CD4-positive, alpha-beta memory T cell (primary cell): ENCODE measurements at regions not wholly inside any gene's neighbourhood (a gene's known extent, or its start where the extent isn't known, plus 50 kb on each side); places are given as distances from the start of the nearest gene placed in this dataset.
"Not testable (repeated sequence)": the region's sequence is repeated elsewhere in the genome, so short reads cannot be mapped to it uniquely, and the experiment has no call there.

Source experiments
- CTCF ChIA-PET: fragments of 350-600 bp; sonication (Branson Sonifier 250); formaldehyde crosslinking; loops from one replicate; lab custom pipeline; 2021; ENCODE audit warnings: inconsistent platforms; ENCODE audit not compliant: partially characterized antibody; lab: Charles Lee
- POLR2A ChIA-PET: fragments of 350-600 bp; sonication (Branson Sonifier 250); formaldehyde crosslinking; loops from one replicate; lab custom pipeline; 2021; ENCODE audit not compliant: partially characterized antibody; lab: Charles Lee
- DNase-seq, 5 donors: peaks; one replicate each; pipeline versions ENCODE4 v3.0.0 to v3.0.0-alpha.2; 2020 to 2022; ENCODE audit warnings: mixed read lengths in 1 of 5
- H3K27ac ChIP-seq: one replicate; pipeline ENCODE4 v1.7.0; 2013; ENCODE audit warnings: low read depth, low read length
- H3K27me3 ChIP-seq: 2 replicates; pipeline ENCODE4 v1.7.0; 2013; ENCODE audit warnings: mild to moderate bottlenecking, low read length, moderate library complexity; ENCODE audit not compliant: insufficient read depth
- H3K36me3 ChIP-seq: 2 replicates; pipeline ENCODE4 v1.7.0; 2013; ENCODE audit warnings: mild to moderate bottlenecking, low read length, moderate library complexity; ENCODE audit not compliant: insufficient read depth
- H3K4me1 ChIP-seq: 2 replicates; pipeline ENCODE4 v1.7.0; 2013; ENCODE audit warnings: mild to moderate bottlenecking, low read length, moderate library complexity; ENCODE audit not compliant: insufficient read depth
- H3K4me3 ChIP-seq, 2 donors: one replicate each; pipeline ENCODE4 v1.7.0; 2013; ENCODE audit warnings: low read length in 2 of 2, mild to moderate bottlenecking in 1 of 2
- H3K9me3 ChIP-seq, 2 donors: one replicate each; pipeline ENCODE4 v1.7.0; 2013; ENCODE audit warnings: low read length in 2 of 2, control low read depth in 1 of 2; ENCODE audit not compliant: control insufficient read depth in 1 of 2
- H3K27ac Mint-ChIP-seq, 7 donors: one replicate each; pipeline ENCODE4 v1.8.0; 2020 to 2021; ENCODE audit warnings: mixed read lengths in 7 of 7, mild to moderate bottlenecking in 6 of 7, inconsistent platforms in 3 of 7, moderate library complexity in 3 of 7
- H3K27me3 Mint-ChIP-seq, 2 donors: one replicate each; pipeline ENCODE4 v1.8.0; 2020 to 2021; ENCODE audit warnings: mixed read lengths in 2 of 2
- H3K36me3 Mint-ChIP-seq, 2 donors: one replicate each; pipeline ENCODE4 v1.8.0; 2020 to 2021; ENCODE audit warnings: mixed read lengths in 2 of 2, inconsistent platforms in 1 of 2, mild to moderate bottlenecking in 1 of 2
- H3K4me1 Mint-ChIP-seq, 4 donors: one replicate each; pipeline ENCODE4 v1.8.0; 2020 to 2021; ENCODE audit warnings: mixed read lengths in 4 of 4, mild to moderate bottlenecking in 1 of 4
- H3K4me3 Mint-ChIP-seq, 8 donors: one replicate each; pipeline ENCODE4 v1.8.0; 2020 to 2021; ENCODE audit warnings: mixed read lengths in 8 of 8, mild to moderate bottlenecking in 7 of 8, moderate library complexity in 6 of 8, inconsistent platforms in 3 of 8
- H3K9me3 Mint-ChIP-seq, 8 donors: one replicate each; pipeline ENCODE4 v1.8.0; 2020 to 2021; ENCODE audit warnings: mixed read lengths in 8 of 8, mild to moderate bottlenecking in 5 of 8, inconsistent platforms in 3 of 8, moderate library complexity in 1 of 8
- intact Hi-C: fragments of 100-400 bp; cut with micrococcal nuclease; formaldehyde crosslinking; loops from one replicate; pipeline ENCODE4 v1.15.1; 2023

- DNase-seq, result no peak
- no peaks in the 10 kb centered on the region for H3K36me3 ChIP-seq
- no peak overlapping the region for H3K4me3 Mint-ChIP-seq
- no peak overlapping the region for H3K4me3 ChIP-seq
- no peaks in the 10 kb centered on the region for H3K9me3 ChIP-seq
- ChIA-PET CTCF (interaction anchor here (1.0 kb wide), 1 partner anchor 1423 kb away, joined by 3 read pairs; no protein-coding TSS in a partner anchor), POLR2A (no interaction called here)
- peaks cover 0 to under 1% of the 10 kb centered on the region in 2 donors for H3K27me3 Mint-ChIP-seq
- no peaks in the 10 kb centered on the region for H3K4me1 ChIP-seq
- no peak overlapping the region for H3K27ac ChIP-seq
- H3K9me3 Mint-ChIP-seq, result peaks cover 0 to 21% (median 5%) of the 10 kb centered on the region in 8 donors
- H3K27me3 ChIP-seq, result no peaks in the 10 kb centered on the region
- intact Hi-C loops, result no loop called here
- H3K4me1 Mint-ChIP-seq, result no peaks in the 10 kb centered on the region
- H3K36me3 Mint-ChIP-seq, result no peaks in the 10 kb centered on the region
- no peak overlapping the region for H3K27ac Mint-ChIP-seq
These were observed 232.4 kb upstream of the FZD8 start for GRCh38 chr10:35874311-35875015.

GRCh38 chr10:35872671-35873070 lies 230.6 kb upstream of the FZD8 start:
- Mint-ChIP-seq H3K9me3 (peaks cover 0 to 21% (median 4%) of the 10 kb centered on the region in 8 donors), H3K4me1 (no peaks in the 10 kb centered on the region), H3K36me3 (no peaks in the 10 kb centered on the region), H3K27ac (no peak overlapping the region), H3K27me3 (peaks cover 0 to 2% of the 10 kb centered on the region in 2 donors), H3K4me3 (no peak overlapping the region)
- Histone ChIP-seq H3K27me3 (no peaks in the 10 kb centered on the region), H3K9me3 (no peaks in the 10 kb centered on the region), H3K27ac (no peak overlapping the region), H3K4me3 (no peak overlapping the region), H3K36me3 (no peaks in the 10 kb centered on the region), H3K4me1 (no peaks in the 10 kb centered on the region)
- intact Hi-C loops, result no loop called here
- ChIA-PET POLR2A (no interaction called here), CTCF (no interaction called here)
- no peak for DNase-seq

- H3K27ac ChIP-seq, result no peak overlapping the region
- no peaks in the 10 kb centered on the region for H3K36me3 ChIP-seq
- no peak overlapping the region for H3K4me3 ChIP-seq
- intact Hi-C loops, result no loop called here
- Mint-ChIP-seq H3K9me3 (peaks cover 0 to 21% (median 3%) of the 10 kb centered on the region in 8 donors), H3K27me3 (peaks cover 0 to 2% of the 10 kb centered on the region in 2 donors), H3K27ac (no peak overlapping the region), H3K4me1 (no peaks in the 10 kb centered on the region), H3K4me3 (no peak overlapping the region), H3K36me3 (no peaks in the 10 kb centered on the region)
- ChIA-PET CTCF (no interaction called here), POLR2A (no interaction called here)
- no peaks in the 10 kb centered on the region for H3K4me1 ChIP-seq
- no peaks in the 10 kb centered on the region for H3K27me3 ChIP-seq
- DNase-seq, result no peak
- no peaks in the 10 kb centered on the region for H3K9me3 ChIP-seq
These were observed 228.7 kb upstream of the FZD8 start for GRCh38 chr10:35870665-35871310.

GRCh38 chr10:35858676-35859283 lies 216.7 kb upstream of the FZD8 start:
- H3K27me3 ChIP-seq, H3K4me1 Mint-ChIP-seq, H3K36me3 Mint-ChIP-seq, CTCF ChIA-PET, H3K4me3 Mint-ChIP-seq, H3K36me3 ChIP-seq, H3K4me1 ChIP-seq, H3K27ac Mint-ChIP-seq, H3K27me3 Mint-ChIP-seq, H3K27ac ChIP-seq, DNase-seq, intact Hi-C loops, H3K4me3 ChIP-seq, H3K9me3 ChIP-seq, POLR2A ChIA-PET: not testable (repeated sequence)
- H3K9me3 Mint-ChIP-seq, result peaks cover 0 to 11% (median 8%) of the 10 kb centered on the region in 8 donors

- Mint-ChIP-seq H3K27ac (peak overlapping the region in 1 of 7 donors; percentile 70), H3K4me1 (no peaks in the 10 kb centered on the region), H3K27me3 (peaks cover 0 to 4% of the 10 kb centered on the region in 2 donors), H3K36me3 (no peaks in the 10 kb centered on the region), H3K4me3 (no peak overlapping the region), H3K9me3 (peaks cover 0 to 11% (median 7%) of the 10 kb centered on the region in 8 donors)
- CTCF ChIA-PET, result no interaction called here
- H3K9me3 ChIP-seq, result no peaks in the 10 kb centered on the region
- H3K36me3 ChIP-seq, result no peaks in the 10 kb centered on the region
- no peaks in the 10 kb centered on the region for H3K4me1 ChIP-seq
- no peaks in the 10 kb centered on the region for H3K27me3 ChIP-seq
- DNase-seq, result no peak
- H3K27ac ChIP-seq, result no peak overlapping the region
- POLR2A ChIA-PET, result no interaction called here
- intact Hi-C loops, result no loop called here
- H3K4me3 ChIP-seq, result no peak overlapping the region
These were observed 215.8 kb upstream of the FZD8 start for GRCh38 chr10:35857860-35858259.

GRCh38 chr10:35855155-35855947 lies 213.3 kb upstream of the FZD8 start:
- Histone ChIP-seq H3K9me3 (no peaks in the 10 kb centered on the region), H3K4me3 (no peak overlapping the region), H3K4me1 (no peaks in the 10 kb centered on the region), H3K27ac (no peak overlapping the region), H3K36me3 (no peaks in the 10 kb centered on the region), H3K27me3 (no peaks in the 10 kb centered on the region)
- Mint-ChIP-seq H3K36me3 (no peaks in the 10 kb centered on the region), H3K4me3 (no peak overlapping the region), H3K27me3 (peaks cover 0 to 4% of the 10 kb centered on the region in 2 donors), H3K9me3 (peaks cover 0 to 11% (median 6%) of the 10 kb centered on the region in 8 donors), H3K4me1 (no peaks in the 10 kb centered on the region), H3K27ac (no peak overlapping the region)
- ChIA-PET POLR2A (no interaction called here), CTCF (no interaction called here)
- intact Hi-C loops, result no loop called here
- no peak for DNase-seq

- H3K27ac Mint-ChIP-seq, result no peak overlapping the region
- POLR2A ChIA-PET, result no interaction called here
- no peaks in the 10 kb centered on the region for H3K27me3 ChIP-seq
- H3K4me3 ChIP-seq, result no peak overlapping the region
- H3K36me3 ChIP-seq, result no peaks in the 10 kb centered on the region
- no peak for DNase-seq
- intact Hi-C loops, result no loop called here
- no peaks in the 10 kb centered on the region for H3K4me1 Mint-ChIP-seq
- H3K4me3 Mint-ChIP-seq, result no peak overlapping the region
- CTCF ChIA-PET, result no interaction called here
- H3K4me1 ChIP-seq, result no peaks in the 10 kb centered on the region
- H3K9me3 ChIP-seq, result no peaks in the 10 kb centered on the region
- peaks cover 0 to 4% of the 10 kb centered on the region in 2 donors for H3K27me3 Mint-ChIP-seq
- peaks cover 0 to 11% (median 6%) of the 10 kb centered on the region in 8 donors for H3K9me3 Mint-ChIP-seq
- no peak overlapping the region for H3K27ac ChIP-seq
- H3K36me3 Mint-ChIP-seq, result no peaks in the 10 kb centered on the region
These were observed 212.6 kb upstream of the FZD8 start for GRCh38 chr10:35854661-35855060.
